ENCODE measurements at regions not wholly inside any gene's neighbourhood (a gene's known extent, or its start where the extent isn't known, plus 50 kb on each side); places are given as distances from the start of the nearest gene placed in this dataset.

GRCh38 chr14:43155924-43156323, 1351.2 kb downstream of the FSCB start:
- POLR2A ChIA-PET, result no interaction called here
- Histone ChIP-seq H3K4me3 (ENCODE audit: low read depth in 2 of 2, low read length in 2 of 2) (no peak overlapping the region), H3K27ac (ENCODE audit: low read length) (no peak overlapping the region), H3K27me3 (ENCODE audit: control insufficient read depth, insufficient read depth, low read length) (no peaks in the 10 kb centered on the region), H3K36me3 (ENCODE audit: control insufficient read depth, insufficient read depth, low read length) (no peaks in the 10 kb centered on the region), H3K9me3 (ENCODE audit: control insufficient read depth, insufficient read depth, low read depth, low read length) (no peaks in the 10 kb centered on the region), H3K4me1 (ENCODE audit: control insufficient read depth, insufficient read depth, low read length) (no peaks in the 10 kb centered on the region)
- DNase-seq (ENCODE audit: low read depth, low spot score) (no peak), ATAC-seq (no peak)
- CTCF ChIA-PET, result no interaction called here
- intact Hi-C loops (cut with micrococcal nuclease; ENCODE audit: unreplicated experiment) (no loop called here), in situ Hi-C loops (cut with HindIII; ENCODE audit: low pct_unique_long_range_greater_than_20kb, low sequenced_read_pairs) (no loop called here)
- no TSS peak for BruUV-seq (replicated peaks)
- no peak for TF ChIP-seq SIN3A (IDR thresholded peaks at IDR 0.05; ENCODE audit: borderline replicate concordance, insufficient read depth, low read depth, low read length)
- no peak for TF ChIP-seq TCF7L2 (IDR thresholded peaks at IDR 0.05; ENCODE audit: low read depth, low read length)
- TF ChIP-seq POLR2AphosphoS5 (IDR thresholded peaks at IDR 0.05; ENCODE audit: low read depth, low read length), result no peak
- no peak for TF ChIP-seq REST (IDR thresholded peaks at IDR 0.05; ENCODE audit: insufficient read depth in 1 of 2, low read depth in 2 of 2, low read length in 1 of 2)
- TF ChIP-seq CTCF (IDR thresholded peaks at IDR 0.05), result no peak

- H3K27ac ChIP-seq (ENCODE audit: low read length), result no peak overlapping the region
- intact Hi-C loops (cut with micrococcal nuclease; ENCODE audit: unreplicated experiment) (no loop called here), in situ Hi-C loops (cut with HindIII; ENCODE audit: low pct_unique_long_range_greater_than_20kb, low sequenced_read_pairs) (no loop called here)
- no peak for ATAC-seq
- no peaks in the 10 kb centered on the region for H3K36me3 ChIP-seq (ENCODE audit: control insufficient read depth, insufficient read depth, low read length)
- H3K27me3 ChIP-seq (ENCODE audit: control insufficient read depth, insufficient read depth, low read length), result no peaks in the 10 kb centered on the region
- no peaks in the 10 kb centered on the region for H3K4me1 ChIP-seq (ENCODE audit: control insufficient read depth, insufficient read depth, low read length)
- no peak for DNase-seq (ENCODE audit: low read depth, low spot score)
- no peaks in the 10 kb centered on the region for H3K9me3 ChIP-seq (ENCODE audit: control insufficient read depth, insufficient read depth, low read depth, low read length)
- H3K4me3 ChIP-seq (ENCODE audit: low read depth in 2 of 2, low read length in 2 of 2), result no peak overlapping the region
- no peak for TF ChIP-seq SIN3A (IDR thresholded peaks at IDR 0.05; ENCODE audit: borderline replicate concordance, insufficient read depth, low read depth, low read length)
- TF ChIP-seq POLR2AphosphoS5 (IDR thresholded peaks at IDR 0.05; ENCODE audit: low read depth, low read length), result no peak
- no peak for TF ChIP-seq CTCF (IDR thresholded peaks at IDR 0.05)
- TF ChIP-seq REST (IDR thresholded peaks at IDR 0.05; ENCODE audit: insufficient read depth in 1 of 2, low read depth in 2 of 2, low read length in 1 of 2), result no peak
- no peak for TF ChIP-seq TCF7L2 (IDR thresholded peaks at IDR 0.05; ENCODE audit: low read depth, low read length)
- CTCF ChIA-PET, result no interaction called here
- POLR2A ChIA-PET, result no interaction called here
- no TSS peak for BruUV-seq (replicated peaks)
These were observed 1351.8 kb downstream of the FSCB start for GRCh38 chr14:43155258-43155657.

Measured in Panc1 (cell line).